Left colon (tissue), 2 donors: ENCODE measurements at regions not wholly inside any gene's neighbourhood (a gene's known extent, or its start where the extent isn't known, plus 50 kb on each side); places are given as distances from the start of the nearest gene placed in this dataset.

Experiments
- ATAC-seq: fragments of 200-7000 bp; cut with Tn5 transposase; one replicate; pipeline ENCODE4 v1.9.1; 2020; ENCODE audit warnings: mild to moderate bottlenecking, moderate library complexity
- DNase-seq, 2 donors: peaks; one replicate each; pipeline ENCODE4 v3.0.0-alpha.2; 2020
- intact Hi-C, 2 donors: fragments of 100-400 bp; cut with DNase I in 1 of 2; cut with micrococcal nuclease in 1 of 2; formaldehyde crosslinking; loops; one replicate each; pipeline versions ENCODE4 v1.11.2 to v1.14.0; 2022; cut with DNase I, micrococcal nuclease
- donor health status: DM: no; HTN: no; CAD: no.
- donor health status: DM: yes; HTN: yes; CAD: no.

DNA sequence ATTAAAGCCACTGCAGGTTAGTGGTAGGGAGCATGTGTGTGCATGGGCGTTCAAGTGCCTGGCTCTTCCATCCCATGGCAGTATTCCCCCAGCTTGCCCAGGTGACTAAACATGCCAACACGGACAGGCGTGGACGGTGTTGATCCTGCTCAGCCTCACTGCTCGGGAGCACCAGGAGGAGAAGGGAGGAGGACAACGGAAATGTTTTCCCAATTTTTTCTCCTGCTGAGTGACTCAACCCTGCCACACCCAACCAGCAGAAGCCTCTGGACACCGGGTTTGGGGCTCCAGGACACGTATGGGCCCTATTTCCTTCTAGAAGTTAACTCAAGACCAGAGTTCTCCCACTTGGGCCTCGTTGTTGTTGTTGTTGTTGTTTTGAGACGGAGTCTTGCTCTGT is 139.1 kb downstream of the CYP26B1 start:
- intact Hi-C loops = no loop called here
- DNase-seq (no peak), ATAC-seq (no peak)

DNA sequence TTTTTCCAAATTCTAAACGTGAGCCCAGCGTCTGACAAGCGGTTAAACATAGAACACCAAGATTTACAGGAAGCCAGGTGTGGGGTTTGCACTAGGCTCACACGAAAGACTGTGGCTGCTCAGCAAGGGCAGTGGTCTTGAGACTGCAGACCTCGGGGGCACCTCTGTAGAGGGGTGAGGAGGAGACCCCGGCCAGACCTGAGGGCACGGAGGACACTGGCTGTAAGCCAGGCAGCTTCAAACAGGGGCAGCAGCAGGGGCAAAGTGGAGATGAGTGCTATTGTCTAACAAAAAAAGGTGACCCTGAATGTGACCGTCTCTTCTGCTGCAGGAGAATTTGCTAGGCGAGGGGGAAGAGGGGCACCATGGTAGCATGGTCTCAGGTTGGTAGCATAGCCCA is 140.3 kb downstream of the CYP26B1 start:
- intact Hi-C loops = no loop called here
- no peak for ATAC-seq
- no peak for DNase-seq

DNA sequence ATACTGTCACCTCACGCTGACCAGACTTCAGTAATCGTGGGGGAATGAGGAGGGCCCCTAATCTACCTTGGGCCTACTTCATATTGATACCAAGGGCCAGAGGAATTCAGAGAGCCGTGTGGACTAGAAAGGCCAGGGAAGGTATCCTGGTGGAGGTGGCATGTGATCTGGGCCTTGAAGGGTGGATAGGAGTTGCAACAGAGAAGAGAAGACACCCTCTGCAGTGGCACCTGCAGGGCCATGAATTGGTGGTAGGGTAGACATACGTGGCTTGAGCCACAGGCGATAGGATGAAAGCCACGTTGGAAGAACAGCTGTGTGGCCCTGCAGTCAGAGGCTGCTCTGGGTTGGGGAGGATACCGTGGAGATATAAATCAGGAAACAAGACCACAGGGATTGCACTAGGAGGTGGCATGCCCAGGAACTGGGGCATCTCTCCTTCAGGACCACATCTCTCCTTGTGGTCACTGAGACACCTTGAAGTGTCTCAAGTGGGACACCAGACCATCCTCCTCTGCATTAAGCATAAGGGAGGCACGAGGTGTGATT is 141.4 kb downstream of the CYP26B1 start:
- intact Hi-C loops = no loop called here
- ATAC-seq (no peak), DNase-seq (no peak)

DNA sequence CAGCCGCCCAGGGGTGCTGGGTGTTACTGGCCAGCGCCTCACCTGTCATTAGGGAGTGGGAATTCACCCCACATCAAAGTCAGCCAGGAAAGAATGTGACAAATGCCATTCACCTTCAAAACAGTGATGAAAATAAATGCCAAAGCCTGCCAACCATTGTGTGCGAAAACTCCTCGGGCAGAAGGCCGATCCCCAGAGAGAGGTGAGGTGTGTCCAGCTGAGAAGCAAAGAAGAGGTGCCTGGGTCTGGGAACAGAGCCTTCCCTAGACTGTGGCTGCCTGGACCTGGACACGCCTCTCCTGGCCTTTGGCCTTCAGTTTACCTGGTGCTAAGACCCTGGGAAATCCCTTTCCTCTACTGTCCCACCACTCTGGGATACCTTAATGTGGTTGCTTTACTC is 142.7 kb downstream of the CYP26B1 start:
- DNase-seq = no peak
- intact Hi-C loops = no loop called here
- ATAC-seq = no peak

DNA sequence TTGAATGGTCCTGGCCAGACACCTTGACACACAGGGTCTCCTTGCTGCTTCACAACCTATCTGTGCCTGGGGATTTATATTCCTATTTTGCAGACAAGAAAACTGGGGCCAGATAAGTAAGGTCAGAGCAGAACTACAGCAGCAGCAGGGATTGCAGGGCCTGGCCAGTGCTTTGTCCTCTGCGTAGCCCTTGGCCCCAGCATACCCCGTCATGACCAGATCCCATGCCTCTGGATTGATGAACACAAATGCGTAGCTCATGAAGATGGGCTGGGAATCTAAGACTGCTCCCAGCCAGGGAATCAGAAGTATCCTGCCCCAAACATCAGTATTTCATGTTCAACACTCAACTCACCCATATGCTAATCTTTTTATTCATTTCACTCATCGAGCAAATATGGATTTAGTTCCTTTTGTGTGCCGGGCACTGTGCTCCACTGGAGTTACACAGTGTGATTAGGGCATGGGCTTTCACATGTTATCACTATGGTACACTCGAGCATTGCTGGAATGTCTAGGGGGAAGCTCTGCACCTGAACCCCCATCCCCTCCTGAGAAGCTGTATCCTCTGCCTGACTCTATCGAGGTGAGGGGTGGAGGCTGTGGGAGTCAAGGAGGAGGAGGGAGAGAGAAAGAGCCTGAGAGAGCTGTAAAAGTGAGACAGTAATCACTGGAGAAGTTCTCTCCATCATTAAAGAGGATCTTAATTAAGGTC is 143.3 kb downstream of the CYP26B1 start:
- intact Hi-C loops = no loop called here
- DNase-seq = no peak
- ATAC-seq = no peak

DNA sequence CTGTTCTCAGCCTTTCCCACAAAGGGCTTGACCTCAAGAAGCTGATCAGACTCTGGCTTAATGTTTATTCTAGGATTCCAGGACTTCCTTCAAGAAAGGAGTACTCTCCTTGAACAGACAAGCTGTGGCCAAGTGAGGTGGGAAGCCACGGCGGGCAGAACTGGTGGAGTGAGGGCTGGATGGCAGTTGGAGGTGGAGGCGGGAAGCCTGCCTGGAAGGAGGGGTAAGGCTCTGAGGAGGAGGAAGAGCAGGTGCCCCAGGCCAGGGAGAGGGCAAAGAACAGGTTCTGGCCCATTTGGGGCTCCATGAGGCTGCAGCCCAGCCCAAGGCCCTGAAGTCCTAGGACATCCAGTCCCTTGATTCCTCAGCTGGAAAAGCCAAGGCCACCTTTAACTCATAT is 143.9 kb downstream of the CYP26B1 start:
- DNase-seq (no peak), ATAC-seq (no peak)
- intact Hi-C loops = no loop called here

DNA sequence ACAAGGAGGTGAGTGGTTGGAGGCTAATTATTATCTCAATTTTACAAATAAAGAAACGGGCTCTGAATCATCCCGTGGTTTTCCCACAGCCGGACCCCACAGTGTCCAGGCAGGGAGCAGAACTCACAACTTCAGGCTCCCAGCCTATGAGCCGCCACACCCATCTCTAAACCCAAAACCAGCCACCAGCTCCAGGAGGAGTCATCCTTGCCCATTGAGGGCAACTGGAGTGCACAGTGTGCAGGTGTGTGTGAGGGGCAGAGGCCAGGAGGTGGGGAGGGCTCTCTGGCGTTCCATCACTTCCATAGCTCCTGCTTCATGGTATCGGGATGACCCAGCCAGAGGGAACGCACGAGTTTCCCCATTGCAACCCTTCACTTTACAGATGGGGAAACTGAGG is 144.5 kb downstream of the CYP26B1 start:
- DNase-seq = no peak
- intact Hi-C loops = no loop called here
- no peak for ATAC-seq

DNA sequence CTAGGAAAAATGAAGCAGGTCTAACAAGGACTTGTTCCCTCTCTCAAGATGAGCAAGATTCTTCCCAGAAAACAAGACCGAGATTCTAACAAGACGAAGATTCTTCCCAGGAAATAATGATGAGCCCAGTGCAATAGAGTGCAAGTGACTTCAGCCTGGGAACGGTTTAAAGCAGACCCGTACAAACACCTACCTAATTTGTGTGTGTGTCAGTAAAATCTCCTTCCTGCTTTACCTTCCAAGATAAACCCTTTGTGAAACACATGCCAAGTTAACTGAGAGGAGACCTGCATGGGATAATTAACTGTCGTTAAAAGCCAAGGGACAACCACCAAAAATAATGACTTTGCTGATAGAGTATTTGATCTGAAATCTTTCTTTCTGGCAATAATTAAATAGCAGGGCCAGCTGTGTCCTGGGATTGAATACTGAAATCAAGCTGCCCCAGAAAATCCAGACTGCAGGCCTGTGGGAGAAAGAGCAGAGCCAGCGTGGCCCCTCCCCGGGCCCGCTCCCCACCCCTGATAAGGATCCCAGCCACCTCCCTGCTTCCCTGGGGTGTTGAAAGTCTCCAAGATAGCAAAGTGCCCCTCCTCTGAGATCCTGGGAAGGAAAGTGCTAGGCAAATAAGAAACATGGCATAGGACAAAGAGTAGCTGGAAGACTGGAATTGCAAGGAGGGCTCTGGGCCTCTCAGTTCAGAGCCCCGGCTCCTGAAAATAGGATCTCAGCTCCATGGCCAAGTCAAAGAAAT is 145.5 kb downstream of the CYP26B1 start:
- ATAC-seq (peak; percentile 90), DNase-seq (peak in 1 of 2 donors; percentile 16)
- intact Hi-C loops = no loop called here

DNA sequence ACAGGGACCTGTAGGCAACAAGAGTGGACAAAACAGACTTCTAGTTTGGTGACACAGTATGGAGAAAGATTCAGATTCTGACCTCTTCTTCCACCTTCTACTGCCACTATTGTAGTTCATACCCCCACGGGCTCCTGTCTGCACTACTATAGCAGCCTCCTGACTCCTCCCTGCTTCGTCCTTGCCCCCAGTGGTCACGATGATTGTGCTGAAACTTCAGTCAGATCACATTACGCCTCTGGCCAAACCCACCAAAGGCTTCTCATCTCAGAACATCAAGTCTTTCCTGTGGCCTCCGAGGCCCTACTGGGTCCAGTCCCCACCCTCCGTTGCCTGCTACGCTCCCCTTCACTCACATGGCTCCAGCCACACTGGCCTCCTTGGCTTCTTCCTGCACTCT is 147.6 kb downstream of the CYP26B1 start:
- DNase-seq (no peak), ATAC-seq (no peak)
- intact Hi-C loops = no loop called here

DNA sequence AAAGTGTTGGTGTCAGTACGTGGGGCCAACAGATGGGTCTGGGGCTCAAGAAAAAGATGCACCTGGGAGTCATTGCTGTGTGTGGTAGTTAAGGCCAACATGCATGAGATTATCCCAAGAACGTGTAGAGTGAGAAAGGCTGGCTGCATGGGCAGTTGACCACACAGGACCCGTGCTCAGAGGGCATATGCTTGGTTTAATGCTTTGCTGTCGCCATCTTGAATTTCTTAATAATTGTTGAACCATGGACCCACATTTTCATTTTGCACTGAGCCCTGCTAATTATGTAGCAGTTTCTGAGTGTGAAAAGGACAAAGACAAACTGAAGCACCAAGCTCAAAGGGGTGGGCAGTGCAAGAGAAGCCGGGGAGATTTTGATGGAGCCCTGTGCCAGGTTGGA is 148.1 kb downstream of the CYP26B1 start:
- DNase-seq (no peak), ATAC-seq (no peak)
- intact Hi-C loops = loop anchor here in 1 of 2 donors (10.0 kb wide), 1 partner anchor 445 kb away; no protein-coding TSS in a partner anchor

DNA sequence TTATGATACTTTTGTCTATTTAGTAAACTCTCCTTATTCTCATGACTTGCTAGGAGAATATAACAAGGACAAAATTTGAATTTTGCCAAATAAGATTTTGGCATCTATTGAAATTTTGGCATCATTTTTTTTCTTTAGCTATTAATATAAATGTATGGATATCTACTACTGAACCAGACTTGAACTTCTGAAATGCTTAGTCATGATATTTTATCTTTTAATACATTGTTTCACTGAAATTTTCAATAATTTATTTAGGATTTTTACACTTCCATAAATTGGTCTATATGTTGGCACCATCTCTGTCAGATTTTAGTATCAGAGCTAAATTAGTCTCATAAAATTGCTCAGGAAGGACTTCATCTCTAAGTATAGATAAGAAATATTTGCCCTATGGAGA is 149.8 kb downstream of the CYP26B1 start:
- ATAC-seq (no peak), DNase-seq (no peak)
- intact Hi-C loops = loop anchor here in 1 of 2 donors (10.0 kb wide), 1 partner anchor 443 kb away; no protein-coding TSS in a partner anchor

DNA sequence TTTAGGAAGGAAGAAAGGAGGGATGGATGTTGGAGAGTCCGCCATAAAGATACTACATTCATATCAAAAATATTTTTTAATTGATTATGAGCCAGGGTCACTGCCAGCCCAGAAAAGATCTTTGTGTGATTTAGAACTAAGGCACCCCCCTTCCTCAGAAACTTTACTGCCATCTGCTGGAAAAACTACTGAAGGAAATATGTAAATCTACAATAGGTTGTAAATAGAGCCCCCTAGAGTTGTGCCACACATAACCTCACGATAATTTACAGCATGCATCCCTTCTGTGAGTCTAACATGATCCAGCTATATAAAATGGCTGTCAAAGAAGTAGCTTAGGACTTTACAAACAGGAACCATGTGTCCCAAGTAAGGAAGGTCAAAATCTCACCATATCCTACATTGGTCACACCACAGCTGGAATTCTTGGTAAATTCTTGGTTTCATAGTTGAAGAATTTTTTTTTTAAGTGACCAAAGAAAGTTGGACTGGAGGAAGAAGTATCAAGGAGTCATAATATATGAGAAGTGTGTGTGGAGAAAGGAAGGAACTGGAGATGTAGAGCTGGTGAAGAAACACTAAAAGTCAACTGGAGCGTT is 152.5 kb downstream of the CYP26B1 start:
- intact Hi-C loops = loop anchor here in 1 of 2 donors (10.0 kb wide), 1 partner anchor 440 kb away; no protein-coding TSS in a partner anchor
- no peak for DNase-seq
- ATAC-seq = no peak

DNA sequence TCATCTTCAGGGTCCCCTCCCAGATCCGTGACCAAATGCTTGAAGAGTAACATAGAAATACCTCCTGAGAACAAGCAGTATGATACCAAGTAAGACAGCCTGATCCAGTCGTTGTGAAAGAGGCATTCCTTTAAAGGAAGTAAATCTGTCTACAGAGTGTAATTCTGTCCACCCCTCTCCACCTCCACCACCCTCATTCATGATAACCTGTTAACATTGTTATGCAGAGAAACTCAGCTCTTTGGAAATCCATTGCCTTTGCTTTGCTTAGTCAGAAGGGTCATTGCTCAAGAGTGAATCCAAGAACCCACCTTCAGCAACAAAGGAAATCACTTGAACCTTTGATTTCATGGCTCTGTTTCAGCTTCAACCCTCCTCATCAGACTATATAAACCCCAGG is 155.6 kb downstream of the CYP26B1 start:
- intact Hi-C loops = loop anchor here in 1 of 2 donors (10.0 kb wide), 1 partner anchor 437 kb away; no protein-coding TSS in a partner anchor
- no peak for DNase-seq
- no peak for ATAC-seq

DNA sequence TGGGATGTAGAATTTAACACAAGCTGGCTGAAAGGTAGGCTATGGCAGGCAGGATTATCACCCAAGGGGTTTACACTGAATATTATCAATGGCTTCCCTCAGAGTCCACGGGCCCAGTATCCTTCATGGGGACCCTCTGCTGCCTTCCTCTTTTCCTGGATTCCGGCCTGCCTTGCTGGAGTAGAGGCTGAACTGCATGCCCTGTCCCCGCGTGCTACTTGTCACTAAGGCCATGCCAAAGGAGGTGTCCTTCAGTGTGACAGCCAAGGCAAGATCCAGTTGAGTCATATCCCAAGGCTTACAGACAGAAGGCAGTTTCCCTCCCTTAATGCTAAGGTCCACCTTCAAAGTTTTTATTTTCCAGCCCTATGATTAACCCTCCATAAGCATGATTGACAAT is 156.3 kb downstream of the CYP26B1 start:
- DNase-seq (no peak), ATAC-seq (no peak)
- intact Hi-C loops = loop anchor here in 1 of 2 donors (10.0 kb wide), 1 partner anchor 437 kb away; no protein-coding TSS in a partner anchor

DNA sequence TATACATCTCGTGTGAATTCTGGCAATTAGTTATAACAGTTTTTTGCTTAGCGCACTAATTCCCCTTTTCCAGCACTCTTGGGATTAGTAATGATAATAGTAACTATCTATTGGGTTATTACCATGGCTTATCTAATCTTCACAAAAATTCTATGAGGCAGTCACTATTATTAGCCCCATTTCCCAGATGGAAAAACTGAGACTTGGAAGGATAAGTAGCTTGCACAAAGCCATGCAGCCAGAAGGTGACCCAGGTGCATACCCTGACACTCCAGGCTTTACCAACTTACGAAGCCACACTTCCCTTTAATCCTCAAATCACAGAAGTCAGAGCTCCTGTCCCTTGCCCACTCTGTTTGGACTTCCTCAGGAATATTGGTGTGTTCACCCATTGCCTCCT is 156.8 kb downstream of the CYP26B1 start:
- ATAC-seq (no peak), DNase-seq (no peak)
- intact Hi-C loops = loop anchor here in 1 of 2 donors (10.0 kb wide), 1 partner anchor 436 kb away; no protein-coding TSS in a partner anchor

DNA sequence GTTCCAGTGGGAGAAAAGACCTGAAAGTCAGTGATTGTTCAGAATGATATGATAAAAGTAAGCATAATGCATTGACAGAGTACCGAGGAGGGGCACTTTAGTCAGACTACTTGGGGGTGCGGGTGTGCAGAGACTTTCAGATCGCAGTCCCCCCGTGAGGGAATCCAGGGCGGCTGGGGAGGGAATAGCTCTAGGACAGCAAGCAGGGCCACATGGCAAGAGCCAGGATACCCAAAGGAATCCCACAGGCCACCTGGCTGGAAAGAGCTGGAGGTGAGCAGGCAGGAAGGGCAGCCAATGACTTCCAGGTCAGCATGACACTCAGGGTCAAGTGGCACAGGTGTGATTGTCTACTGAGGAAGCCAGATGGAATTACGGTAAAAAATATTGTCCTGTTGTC is 157.5 kb downstream of the CYP26B1 start:
- intact Hi-C loops = loop anchor here in 1 of 2 donors (10.0 kb wide), 1 partner anchor 435 kb away; no protein-coding TSS in a partner anchor
- no peak for DNase-seq
- no peak for ATAC-seq

DNA sequence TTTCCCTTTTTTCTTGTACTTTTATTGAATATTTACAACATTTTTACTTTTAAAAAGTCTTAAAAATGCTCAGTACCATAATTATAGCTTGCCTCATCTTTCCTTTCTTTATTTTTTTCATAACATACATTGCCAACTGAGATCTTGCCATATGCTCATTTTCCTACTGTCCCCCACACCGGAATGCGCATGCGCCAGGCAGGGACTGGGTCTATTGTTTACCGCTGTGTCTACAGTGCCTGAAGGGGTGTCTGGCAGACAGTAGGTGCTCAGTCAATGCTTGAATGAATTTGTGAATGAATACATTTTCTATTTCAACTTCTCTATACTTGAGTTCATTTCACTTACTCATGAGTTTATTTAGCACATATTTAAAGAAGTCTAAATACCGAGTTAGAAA is 158.0 kb downstream of the CYP26B1 start:
- ATAC-seq (no peak), DNase-seq (no peak)
- intact Hi-C loops = loop anchor here in 1 of 2 donors (10.0 kb wide), 1 partner anchor 435 kb away; no protein-coding TSS in a partner anchor

DNA sequence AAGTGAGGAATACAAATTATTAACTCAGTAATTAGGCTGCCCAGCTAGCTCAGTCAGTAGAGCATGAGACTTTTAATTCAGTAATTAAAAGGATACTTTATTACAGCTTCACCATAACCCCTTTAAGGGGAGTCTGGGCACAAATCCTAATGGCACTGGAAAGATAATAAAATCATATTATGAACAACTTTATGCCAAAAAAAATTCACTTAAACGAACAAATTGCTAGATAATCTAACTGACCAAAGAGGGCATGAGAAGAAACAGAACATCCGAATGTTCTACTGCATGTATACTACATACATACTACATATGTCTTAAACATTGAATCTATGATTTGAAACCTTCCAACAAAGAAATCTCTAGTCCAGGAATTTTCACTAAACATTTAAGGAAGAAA is 159.5 kb downstream of the CYP26B1 start:
- intact Hi-C loops = no loop called here
- no peak for ATAC-seq
- DNase-seq = no peak

DNA sequence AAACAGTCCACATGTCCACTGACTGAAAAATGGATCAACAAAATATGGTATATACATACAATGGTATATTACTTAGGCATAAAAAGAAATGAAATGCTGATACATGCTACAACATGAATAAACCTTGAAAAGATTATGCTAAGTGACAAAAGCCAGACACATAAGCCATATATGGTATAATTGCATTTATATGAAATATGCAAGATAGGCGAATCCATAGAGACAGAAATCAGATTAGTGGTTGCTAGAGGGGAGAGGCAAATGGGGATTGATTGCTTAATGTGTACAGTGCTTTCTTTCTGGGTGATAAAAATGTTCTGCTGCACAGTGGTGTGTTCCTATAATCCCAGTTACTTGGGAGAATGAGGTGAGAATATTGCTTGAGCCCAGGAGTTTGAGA is 171.0 kb downstream of the CYP26B1 start:
- ATAC-seq (no peak), DNase-seq (no peak)
- intact Hi-C loops = no loop called here
